Transverse colon (tissue), 4 donors: ENCODE measurements at regions not wholly inside any gene's neighbourhood (a gene's known extent, or its start where the extent isn't known, plus 50 kb on each side); places are given as distances from the start of the nearest gene placed in this dataset.

ENCODE experiments used
- POLR2A ChIP-seq: fragments of 450-650 bp; IDR thresholded peaks from one replicate; pipeline ENCODE4 v1.6.1; 2016; ENCODE audit warnings: antibody characterized with exemption, mild to moderate bottlenecking, moderate library complexity
- POLR2AphosphoS5 ChIP-seq, 3 donors: sonication (generic); formaldehyde crosslinking; IDR thresholded peaks; one replicate each; pipeline ENCODE4 v1.6.1; 2016; ENCODE audit warnings: antibody characterized with exemption in 3 of 3
- TF ChIP-seq, protein P1 (sequence below), 5 experiments: fragments of 200-600 bp in 3 of 5; fragments of 450-650 bp in 2 of 5; sonication (generic) in 3 of 5; IDR thresholded peaks; 1 replicate in 2 of 5; 2 replicates in 3 of 5; pipeline ENCODE4 v1.5.1; 2016 to 2017; ENCODE audit warnings: antibody characterized with exemption in 5 of 5, inconsistent platforms in 3 of 5, mild to moderate bottlenecking in 2 of 5, moderate library complexity in 1 of 5

DNA sequence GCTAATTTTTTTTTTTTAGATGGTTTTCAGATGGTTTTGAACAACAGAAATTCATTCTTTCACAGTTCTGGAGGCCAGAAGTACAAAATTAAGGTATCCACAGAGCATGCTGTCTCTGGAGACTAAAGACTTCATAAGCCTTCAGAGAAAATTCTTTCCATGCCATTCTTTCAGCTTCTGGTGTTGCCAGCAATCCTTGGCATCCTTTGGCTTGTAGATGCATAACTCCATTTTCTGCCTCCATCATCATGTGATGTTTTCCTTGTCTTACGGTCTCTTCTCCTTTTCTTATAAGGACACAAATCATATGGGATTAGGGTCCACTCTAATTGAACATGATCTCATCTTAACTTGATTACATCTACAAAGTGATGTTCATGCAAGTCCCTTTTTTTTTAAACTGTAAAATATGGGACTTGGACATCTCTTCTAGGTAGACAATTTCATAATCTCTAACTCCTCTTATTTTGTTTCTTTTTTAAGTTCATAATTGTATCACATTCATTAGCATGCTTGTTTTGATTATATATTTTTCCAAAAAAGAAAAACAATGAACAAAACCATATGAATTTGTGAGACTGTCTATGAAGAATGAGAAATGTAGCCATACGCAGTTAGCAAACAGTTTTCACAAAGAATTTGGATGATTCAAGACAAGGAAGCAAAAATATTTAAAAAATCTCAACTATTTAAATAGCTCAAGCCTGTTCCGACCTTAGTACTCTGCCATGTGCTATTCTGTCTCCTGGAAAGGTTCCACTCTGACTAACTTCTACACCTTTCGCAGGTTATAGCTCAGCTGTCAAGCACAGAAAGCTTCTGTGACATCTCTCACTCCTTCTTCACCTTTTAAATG, 53.1 kb upstream of the GIMD1 start:
- TF ChIP-seq POLR2A, result no peak
- TF ChIP-seq, protein P1, sequence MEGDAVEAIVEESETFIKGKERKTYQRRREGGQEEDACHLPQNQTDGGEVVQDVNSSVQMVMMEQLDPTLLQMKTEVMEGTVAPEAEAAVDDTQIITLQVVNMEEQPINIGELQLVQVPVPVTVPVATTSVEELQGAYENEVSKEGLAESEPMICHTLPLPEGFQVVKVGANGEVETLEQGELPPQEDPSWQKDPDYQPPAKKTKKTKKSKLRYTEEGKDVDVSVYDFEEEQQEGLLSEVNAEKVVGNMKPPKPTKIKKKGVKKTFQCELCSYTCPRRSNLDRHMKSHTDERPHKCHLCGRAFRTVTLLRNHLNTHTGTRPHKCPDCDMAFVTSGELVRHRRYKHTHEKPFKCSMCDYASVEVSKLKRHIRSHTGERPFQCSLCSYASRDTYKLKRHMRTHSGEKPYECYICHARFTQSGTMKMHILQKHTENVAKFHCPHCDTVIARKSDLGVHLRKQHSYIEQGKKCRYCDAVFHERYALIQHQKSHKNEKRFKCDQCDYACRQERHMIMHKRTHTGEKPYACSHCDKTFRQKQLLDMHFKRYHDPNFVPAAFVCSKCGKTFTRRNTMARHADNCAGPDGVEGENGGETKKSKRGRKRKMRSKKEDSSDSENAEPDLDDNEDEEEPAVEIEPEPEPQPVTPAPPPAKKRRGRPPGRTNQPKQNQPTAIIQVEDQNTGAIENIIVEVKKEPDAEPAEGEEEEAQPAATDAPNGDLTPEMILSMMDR (IDR thresholded peaks at IDR 0.05), result no peak
- no peak for TF ChIP-seq POLR2AphosphoS5 (IDR thresholded peaks at IDR 0.05)
